A673 (cell line): ENCODE measurements at regions not wholly inside any gene's neighbourhood (a gene's known extent, or its start where the extent isn't known, plus 50 kb on each side); places are given as distances from the start of the nearest gene placed in this dataset.

Source experiments
- BruUV-seq: library from RNA; stranded (reverse); fragments of 400-500 nt; replicated peaks from 2 replicates; lab custom pipeline; 2021; lab: Mats Ljungman, UMichigan
- CTCF ChIA-PET: fragments of 300-600 bp; sonication (Branson Sonifier 250); formaldehyde crosslinking; loops from one replicate; lab custom pipeline; 2022; ENCODE audit warnings: antibody characterized with exemption; lab: Charles Lee
- POLR2A ChIA-PET: fragments of 300-600 bp; sonication (Branson Sonifier 250); formaldehyde crosslinking; loops from one replicate; lab custom pipeline; 2022; ENCODE audit warnings: antibody characterized with exemption; ENCODE audit not compliant: low non-redundant PET; lab: Charles Lee
- DNase-seq: peaks from one replicate; pipeline ENCODE4 v3.0.0-alpha.2; 2015; ENCODE audit warnings: low spot score
- H3K27ac ChIP-seq: fragments of 200-600 bp; sonication (generic); 2 replicates; pipeline ENCODE4 v1.5.1; 2016; ENCODE audit warnings: mixed run types, low read depth, mild to moderate bottlenecking, mixed read lengths, antibody characterized with exemption, low read length; ENCODE audit not compliant: poor library complexity, severe bottlenecking
- H3K27me3 ChIP-seq: fragments of 200-600 bp; sonication (generic); replicated peaks from 2 replicates; pipeline ENCODE4 v1.6.1; 2017; ENCODE audit warnings: mixed run types, low read depth, mild to moderate bottlenecking, mixed read lengths, antibody characterized with exemption, low read length; ENCODE audit not compliant: insufficient read depth, poor library complexity
- H3K36me3 ChIP-seq: fragments of 200-600 bp; sonication (generic); 2 replicates; pipeline ENCODE4 v1.6.1; 2016; ENCODE audit warnings: mixed run types, mild to moderate bottlenecking, mixed read lengths, antibody characterized with exemption, low read length; ENCODE audit not compliant: insufficient read depth, poor library complexity, severe bottlenecking
- H3K4me1 ChIP-seq: fragments of 200-600 bp; sonication (generic); 2 replicates; pipeline ENCODE4 v1.6.1; 2017; ENCODE audit warnings: mixed run types, mild to moderate bottlenecking, mixed read lengths, antibody characterized with exemption, low read length; ENCODE audit not compliant: insufficient read depth, poor library complexity, severe bottlenecking
- H3K4me3 ChIP-seq: fragments of 200-600 bp; sonication (generic); 2 replicates; pipeline ENCODE4 v1.5.1; 2016; ENCODE audit warnings: low read depth, mixed run types, mild to moderate bottlenecking, mixed read lengths, low read length; ENCODE audit not compliant: poor library complexity, severe bottlenecking
- H3K9me3 ChIP-seq: fragments of 200-600 bp; sonication (generic); 2 replicates; pipeline ENCODE4 v1.6.1; 2016; ENCODE audit warnings: mixed run types, low read depth, mild to moderate bottlenecking, mixed read lengths, antibody characterized with exemption, low read length; ENCODE audit not compliant: poor library complexity, severe bottlenecking
- CTCF ChIP-seq: fragments of 300-800, 200-600 bp; sonication (generic); conservative IDR thresholded peaks from 2 replicates; pipeline ENCODE4 v1.5.1; 2017; ENCODE audit warnings: low read depth, mild to moderate bottlenecking, antibody characterized with exemption, low read length, moderate library complexity, mixed read lengths
- EZH2 ChIP-seq: fragments of 200-600 bp; sonication (generic); IDR thresholded peaks from 2 replicates; pipeline ENCODE4 v1.6.1; 2017; ENCODE audit warnings: borderline replicate concordance, low read depth, mild to moderate bottlenecking, mixed read lengths, antibody characterized with exemption, low read length; ENCODE audit not compliant: poor library complexity, severe bottlenecking
- intact Hi-C: fragments of 100-400 bp; cut with micrococcal nuclease; formaldehyde crosslinking; loops from one replicate; pipeline ENCODE4 v1.10.0; 2022; ENCODE audit not compliant: unreplicated experiment

- H3K27me3 ChIP-seq: no peaks in the 10 kb centered on the region
These were observed 225.2 kb downstream of the SAMD5 start for GRCh38 chr6:147733686-147734085.

GRCh38 chr6:147734151-147734550 is 225.7 kb downstream of the SAMD5 start:
- TF ChIP-seq EZH2 (no peak), CTCF (no peak)
- intact Hi-C loops: no loop called here
- no peaks in the 10 kb centered on the region for H3K27me3 ChIP-seq
- ChIA-PET POLR2A (no interaction called here), CTCF (no interaction called here)
- H3K4me1 ChIP-seq: peaks cover 6% of the 10 kb centered on the region
- DNase-seq: no peak
- H3K36me3 ChIP-seq: no peaks in the 10 kb centered on the region
- BruUV-seq: no TSS peak
- H3K4me3 ChIP-seq: no peak overlapping the region
- H3K27ac ChIP-seq: no peak overlapping the region
- H3K9me3 ChIP-seq: no peaks in the 10 kb centered on the region

More at GRCh38 chr6:147733686-147734085, 225.2 kb downstream of the SAMD5 start:
- CTCF ChIA-PET: no interaction called here
- POLR2A ChIA-PET: no interaction called here
- no peak overlapping the region for H3K27ac ChIP-seq
- BruUV-seq: no TSS peak
- intact Hi-C loops: no loop called here
- H3K36me3 ChIP-seq: no peaks in the 10 kb centered on the region
- peaks cover 3% of the 10 kb centered on the region for H3K4me1 ChIP-seq
- DNase-seq: no peak
- no peak overlapping the region for H3K4me3 ChIP-seq
- no peak for TF ChIP-seq EZH2
- no peak for TF ChIP-seq CTCF
- no peaks in the 10 kb centered on the region for H3K9me3 ChIP-seq

- no peak overlapping the region for H3K27ac ChIP-seq
- POLR2A ChIA-PET: no interaction called here
- no peak overlapping the region for H3K4me3 ChIP-seq
- TF ChIP-seq EZH2 (no peak), CTCF (no peak)
- no peaks in the 10 kb centered on the region for H3K9me3 ChIP-seq
- H3K27me3 ChIP-seq: no peaks in the 10 kb centered on the region
- BruUV-seq: no TSS peak
- CTCF ChIA-PET: no interaction called here
- no peaks in the 10 kb centered on the region for H3K36me3 ChIP-seq
- H3K4me1 ChIP-seq: peaks cover 6% of the 10 kb centered on the region
- intact Hi-C loops: no loop called here
- DNase-seq: no peak
These were observed 227.4 kb downstream of the SAMD5 start for GRCh38 chr6:147735924-147736323.
